GM06990 (cell line): ENCODE measurements at regions not wholly inside any gene's neighbourhood (a gene's known extent, or its start where the extent isn't known, plus 50 kb on each side); places are given as distances from the start of the nearest gene placed in this dataset.

Experiments
- DNase-seq: peaks from one replicate; pipeline ENCODE4 v3.0.0-alpha.2; 2011; ENCODE audit not compliant: insufficient read length; ENCODE audit errors: extremely low read depth
- H3K27me3 ChIP-seq: replicated peaks from 2 replicates; pipeline ENCODE4 v1.6.0; 2011; ENCODE audit warnings: low read length; ENCODE audit not compliant: control insufficient read depth, insufficient read depth
- H3K36me3 ChIP-seq: 2 replicates; pipeline ENCODE4 v1.5.1; 2011; ENCODE audit warnings: low read length; ENCODE audit not compliant: control insufficient read depth, insufficient read depth
- H3K4me3 ChIP-seq: replicated peaks from 2 replicates; pipeline ENCODE4 v1.5.1; 2011; ENCODE audit warnings: low read depth, mild to moderate bottlenecking, control low read depth, low read length
- CTCF ChIP-seq: IDR thresholded peaks from 2 replicates; pipeline ENCODE4 v1.5.1; 2011; ENCODE audit warnings: low read length, control low read depth, mild to moderate bottlenecking, inconsistent platforms; ENCODE audit not compliant: insufficient read depth, poor library complexity, severe bottlenecking

GRCh38 chr16:6947291-6947690 is 385.4 kb upstream of the RBFOX1 start:
- Histone ChIP-seq H3K4me3 (no peak overlapping the region), H3K27me3 (no peaks in the 10 kb centered on the region), H3K36me3 (no peaks in the 10 kb centered on the region)
- no peak for TF ChIP-seq CTCF
- no peak for DNase-seq

GRCh38 chr16:6946802-6947201 is 385.8 kb upstream of the RBFOX1 start:
- TF ChIP-seq CTCF: no peak
- Histone ChIP-seq H3K4me3 (no peak overlapping the region), H3K36me3 (no peaks in the 10 kb centered on the region), H3K27me3 (no peaks in the 10 kb centered on the region)
- no peak for DNase-seq

- no peak overlapping the region for H3K4me3 ChIP-seq
- DNase-seq: no peak
- H3K36me3 ChIP-seq: no peaks in the 10 kb centered on the region
- no peak for TF ChIP-seq CTCF
- H3K27me3 ChIP-seq: no peaks in the 10 kb centered on the region
Measured at GRCh38 chr16:6946106-6946505, 386.5 kb upstream of the RBFOX1 start.

GRCh38 chr16:6940968-6941367 is 391.7 kb upstream of the RBFOX1 start:
- DNase-seq: no peak
- TF ChIP-seq CTCF: no peak
- Histone ChIP-seq H3K27me3 (no peaks in the 10 kb centered on the region), H3K36me3 (no peaks in the 10 kb centered on the region), H3K4me3 (no peak overlapping the region)

- H3K27me3 ChIP-seq: no peaks in the 10 kb centered on the region
- no peak for DNase-seq
- H3K4me3 ChIP-seq: no peak overlapping the region
- no peaks in the 10 kb centered on the region for H3K36me3 ChIP-seq
- no peak for TF ChIP-seq CTCF
Measured at GRCh38 chr16:6937641-6938040, 395.0 kb upstream of the RBFOX1 start.

GRCh38 chr16:6932871-6933385 is 399.7 kb upstream of the RBFOX1 start:
- TF ChIP-seq CTCF: no peak
- Histone ChIP-seq H3K27me3 (no peaks in the 10 kb centered on the region), H3K36me3 (no peaks in the 10 kb centered on the region), H3K4me3 (no peak overlapping the region)
- no peak for DNase-seq
